OCI-LY1 (cell line): ENCODE measurements at regions not wholly inside any gene's neighbourhood (a gene's known extent, or its start where the extent isn't known, plus 50 kb on each side); places are given as distances from the start of the nearest gene placed in this dataset.

ENCODE experiments used
- H2AFZ ChIP-seq: fragments of 200-600 bp; sonication (generic), shearing (Covaris generic); 2 replicates; pipeline ENCODE4 v1.6.0; 2014; ENCODE audit warnings: antibody characterized with exemption, mild to moderate bottlenecking, low read length
- H3F3A ChIP-seq: fragments of 200-600 bp; sonication (generic), shearing (Covaris generic); 2 replicates; pipeline ENCODE4 v1.6.0; 2014; ENCODE audit warnings: mild to moderate bottlenecking, antibody characterized with exemption, low read length, moderate library complexity; ENCODE audit not compliant: insufficient read depth
- H3K27ac ChIP-seq: fragments of 200-600 bp; sonication (generic); 2 replicates; pipeline ENCODE4 v1.5.1; 2014; ENCODE audit warnings: low read length, mixed run types, mild to moderate bottlenecking, low read depth; ENCODE audit not compliant: poor library complexity, severe bottlenecking
- H3K27me3 ChIP-seq: fragments of 200-600 bp; sonication (generic); 2 replicates; pipeline ENCODE4 v1.6.0; 2014; ENCODE audit warnings: antibody characterized with exemption, mild to moderate bottlenecking, low read length, moderate library complexity; ENCODE audit not compliant: insufficient read depth
- H3K36me3 ChIP-seq: fragments of 200-600 bp; sonication (generic); 2 replicates; pipeline ENCODE4 v1.6.1; 2014; ENCODE audit warnings: mild to moderate bottlenecking, antibody characterized with exemption, low read length, moderate library complexity, mixed read lengths; ENCODE audit not compliant: insufficient read depth
- H3K4me1 ChIP-seq: fragments of 200-600 bp; sonication (generic); 2 replicates; pipeline ENCODE4 v1.5.1; 2014; ENCODE audit warnings: mild to moderate bottlenecking, low read length, moderate library complexity; ENCODE audit not compliant: insufficient read depth, severe bottlenecking
- H3K4me2 ChIP-seq: fragments of 200-600 bp; sonication (generic), shearing (Covaris generic); 2 replicates; pipeline ENCODE4 v1.6.1; 2014; ENCODE audit warnings: low read length
- H3K4me3 ChIP-seq: fragments of 200-600 bp; sonication (generic); 2 replicates; pipeline ENCODE4 v1.5.1; 2014; ENCODE audit warnings: low read length, low read depth, mild to moderate bottlenecking, mixed read lengths; ENCODE audit not compliant: poor library complexity, severe bottlenecking
- H3K79me2 ChIP-seq: fragments of 200-600 bp; shearing (Covaris generic); 2 replicates; pipeline ENCODE4 v1.6.1; 2016; ENCODE audit warnings: mixed run types, low read length, mixed read lengths; ENCODE audit not compliant: insufficient read depth
- H3K9ac ChIP-seq: fragments of 200-600 bp; sonication (generic), shearing (Covaris generic); 2 replicates; pipeline ENCODE4 v1.6.1; 2014; ENCODE audit warnings: mild to moderate bottlenecking, low read length, mixed read lengths
- H3K9me2 ChIP-seq: fragments of 200-600 bp; sonication (generic), shearing (Covaris generic); 2 replicates; pipeline ENCODE4 v1.6.1; 2014; ENCODE audit warnings: low read depth, mild to moderate bottlenecking, low read length, mixed read lengths
- H3K9me3 ChIP-seq: fragments of 200-600 bp; shearing (Covaris generic); 2 replicates; pipeline ENCODE4 v1.6.1; 2014; ENCODE audit warnings: low read length, mixed read lengths
- H4K20me1 ChIP-seq: fragments of 200-600 bp; sonication (generic), shearing (Covaris generic); 2 replicates; pipeline ENCODE4 v1.6.0; 2016; ENCODE audit warnings: mild to moderate bottlenecking, low read length; ENCODE audit not compliant: insufficient read depth
- EZH2 ChIP-seq: fragments of 200-600 bp; sonication (generic), shearing (Covaris generic); IDR thresholded peaks from 2 replicates; pipeline ENCODE4 v1.8.0; 2017; ENCODE audit warnings: borderline replicate concordance, mixed run types, mild to moderate bottlenecking, antibody characterized with exemption, low read length, moderate library complexity, mixed read lengths
- TF ChIP-seq, protein P1 (sequence below): fragments of 200-600 bp; sonication (generic), shearing (Covaris generic); IDR thresholded peaks from 2 replicates; pipeline ENCODE4 v1.5.1; 2017; ENCODE audit warnings: mild to moderate bottlenecking, antibody characterized with exemption, low read length, moderate library complexity, mixed read lengths

- H3K9me3 ChIP-seq: no peaks in the 10 kb centered on the region
- no peaks in the 10 kb centered on the region for H3K4me1 ChIP-seq
- no peak overlapping the region for H3K4me3 ChIP-seq
- no peaks in the 10 kb centered on the region for H3K79me2 ChIP-seq
- no peaks in the 10 kb centered on the region for H3K9me2 ChIP-seq
- TF ChIP-seq, protein P1, sequence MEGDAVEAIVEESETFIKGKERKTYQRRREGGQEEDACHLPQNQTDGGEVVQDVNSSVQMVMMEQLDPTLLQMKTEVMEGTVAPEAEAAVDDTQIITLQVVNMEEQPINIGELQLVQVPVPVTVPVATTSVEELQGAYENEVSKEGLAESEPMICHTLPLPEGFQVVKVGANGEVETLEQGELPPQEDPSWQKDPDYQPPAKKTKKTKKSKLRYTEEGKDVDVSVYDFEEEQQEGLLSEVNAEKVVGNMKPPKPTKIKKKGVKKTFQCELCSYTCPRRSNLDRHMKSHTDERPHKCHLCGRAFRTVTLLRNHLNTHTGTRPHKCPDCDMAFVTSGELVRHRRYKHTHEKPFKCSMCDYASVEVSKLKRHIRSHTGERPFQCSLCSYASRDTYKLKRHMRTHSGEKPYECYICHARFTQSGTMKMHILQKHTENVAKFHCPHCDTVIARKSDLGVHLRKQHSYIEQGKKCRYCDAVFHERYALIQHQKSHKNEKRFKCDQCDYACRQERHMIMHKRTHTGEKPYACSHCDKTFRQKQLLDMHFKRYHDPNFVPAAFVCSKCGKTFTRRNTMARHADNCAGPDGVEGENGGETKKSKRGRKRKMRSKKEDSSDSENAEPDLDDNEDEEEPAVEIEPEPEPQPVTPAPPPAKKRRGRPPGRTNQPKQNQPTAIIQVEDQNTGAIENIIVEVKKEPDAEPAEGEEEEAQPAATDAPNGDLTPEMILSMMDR: no peak
- TF ChIP-seq EZH2: no peak
- H2AFZ ChIP-seq: no peak overlapping the region
- no peak overlapping the region for H3K27ac ChIP-seq
- no peak overlapping the region for H3K9ac ChIP-seq
- H3K27me3 ChIP-seq: no peaks in the 10 kb centered on the region
- H3K36me3 ChIP-seq: no peaks in the 10 kb centered on the region
- H4K20me1 ChIP-seq: no peaks in the 10 kb centered on the region
- no peak overlapping the region for H3K4me2 ChIP-seq
- no peaks in the 10 kb centered on the region for H3F3A ChIP-seq
These were observed 281.0 kb downstream of the PDGFC start for GRCh38 chr4:156690572-156690971.

DNA sequence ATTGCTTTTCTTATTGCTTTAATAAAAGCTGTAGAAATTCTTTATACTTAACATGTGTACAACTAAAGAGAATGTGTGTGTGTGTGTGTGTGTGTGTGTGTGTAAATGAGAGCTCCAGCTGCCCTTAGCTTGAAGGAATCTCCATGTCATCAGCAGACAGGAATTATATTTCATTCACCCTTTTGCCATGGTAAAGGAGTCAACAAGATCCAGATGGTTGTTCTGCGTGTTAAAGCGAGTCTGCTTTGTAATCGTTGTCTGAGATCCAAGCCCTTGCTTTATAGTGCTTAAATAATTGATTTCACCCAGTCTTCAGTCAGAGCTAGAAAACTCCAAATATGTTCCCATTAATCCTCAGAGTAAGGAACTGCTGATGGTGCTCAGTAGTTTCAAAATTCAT, 285.5 kb downstream of the PDGFC start:
- Histone ChIP-seq H3K9ac (no peak overlapping the region), H3K79me2 (no peaks in the 10 kb centered on the region), H3K27me3 (no peaks in the 10 kb centered on the region), H2AFZ (no peak overlapping the region), H3F3A (no peaks in the 10 kb centered on the region), H3K4me2 (no peak overlapping the region), H4K20me1 (no peaks in the 10 kb centered on the region), H3K36me3 (no peaks in the 10 kb centered on the region), H3K9me3 (no peaks in the 10 kb centered on the region), H3K9me2 (no peaks in the 10 kb centered on the region), H3K4me1 (no peaks in the 10 kb centered on the region), H3K4me3 (no peak overlapping the region), H3K27ac (no peak overlapping the region)
- no peak for TF ChIP-seq EZH2
- TF ChIP-seq, protein P1: no peak

DNA sequence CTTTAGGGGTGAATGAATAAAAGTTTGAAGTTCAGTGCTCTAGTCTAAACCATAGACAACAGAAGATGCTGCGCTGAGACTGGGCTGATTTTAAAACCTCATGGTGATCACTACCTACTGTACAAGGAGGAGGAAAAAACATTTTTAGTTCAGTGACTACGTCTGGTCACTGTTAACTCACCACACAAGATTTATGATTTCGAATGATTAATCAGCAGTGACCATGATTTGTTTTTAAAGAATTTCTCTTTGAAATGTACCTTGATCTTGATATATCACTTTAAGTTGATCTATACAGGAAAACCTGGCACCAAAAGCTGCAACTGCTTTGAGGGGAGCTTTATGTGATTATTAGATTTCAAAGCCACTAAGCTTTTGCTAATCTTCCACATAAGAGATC, 286.3 kb downstream of the PDGFC start:
- no peaks in the 10 kb centered on the region for H3F3A ChIP-seq
- H3K4me2 ChIP-seq: no peak overlapping the region
- H3K4me3 ChIP-seq: no peak overlapping the region

More for the DNA sequence above, 286.3 kb downstream of the PDGFC start:
- no peak overlapping the region for H3K27ac ChIP-seq
- TF ChIP-seq EZH2: no peak
- TF ChIP-seq, protein P1: no peak
- no peaks in the 10 kb centered on the region for H3K27me3 ChIP-seq
- no peaks in the 10 kb centered on the region for H3K9me2 ChIP-seq
- no peaks in the 10 kb centered on the region for H4K20me1 ChIP-seq
- H3K36me3 ChIP-seq: no peaks in the 10 kb centered on the region
- no peak overlapping the region for H3K9ac ChIP-seq
- H3K79me2 ChIP-seq: no peaks in the 10 kb centered on the region
- H3K9me3 ChIP-seq: no peaks in the 10 kb centered on the region
- no peaks in the 10 kb centered on the region for H3K4me1 ChIP-seq
- no peak overlapping the region for H2AFZ ChIP-seq
